ENCODE measurements at regions not wholly inside any gene's neighbourhood (a gene's known extent, or its start where the extent isn't known, plus 50 kb on each side); places are given as distances from the start of the nearest gene placed in this dataset.

- Histone ChIP-seq H4K20me1 (replicated peaks in 1 of 2; ENCODE audit: control insufficient read depth in 1 of 2, insufficient read depth in 2 of 2, low read length in 2 of 2) (no peaks in the 10 kb centered on the region), H3K4me3 (ENCODE audit: extremely low read depth in 1 of 4, insufficient read depth in 2 of 4, low read depth in 3 of 4, low read length in 4 of 4) (no peak overlapping the region), H3K23me2 (ENCODE audit: low read depth, low read length) (no peaks in the 10 kb centered on the region), H2BK120ac (replicated peaks; ENCODE audit: low read depth, low read length) (no peak overlapping the region), H4K91ac (replicated peaks; ENCODE audit: insufficient read length, low read length) (no peak overlapping the region), H3K27ac (ENCODE audit: low read depth, low read length) (no peak overlapping the region), H3K18ac (ENCODE audit: extremely low read depth, low read length) (no peak overlapping the region), H4K8ac (ENCODE audit: extremely low read depth, insufficient read depth, low read length) (no peak overlapping the region), H3K14ac (ENCODE audit: insufficient read length) (no peak overlapping the region), H3K36me3 (ENCODE audit: control insufficient read depth in 2 of 4, insufficient read depth in 4 of 4, low read length in 3 of 4) (no peaks in the 10 kb centered on the region), H3K4ac (replicated peaks; ENCODE audit: insufficient read length, low read depth, low read length) (no peak overlapping the region), H2BK12ac (ENCODE audit: low read depth, low read length) (no peak overlapping the region), H3K27me3 (replicated peaks in 1 of 4; ENCODE audit: control insufficient read depth in 3 of 4, extremely low read depth in 1 of 4, insufficient read depth in 3 of 4, low read length in 3 of 4) (no peaks in the 10 kb centered on the region), H3K56ac (replicated peaks; ENCODE audit: insufficient read length, low read depth, low read length) (no peak overlapping the region), H3K4me1 (replicated peaks in 1 of 4; ENCODE audit: control insufficient read depth in 3 of 4, insufficient read depth in 4 of 4, low read length in 3 of 4) (peaks cover 0 to 11% (median 7%) of the 10 kb centered on the region in 4 experiments; a peak in 4 of 7 replicates), H2AFZ (ENCODE audit: low read length) (no peak overlapping the region), H3K79me2 (ENCODE audit: control insufficient read depth in 1 of 2, insufficient read depth in 2 of 2, low read length in 2 of 2) (no peaks in the 10 kb centered on the region), H3K9ac (replicated peaks in 1 of 4; ENCODE audit: extremely low read depth in 1 of 4, low read depth in 3 of 4, low read length in 3 of 4) (no peak overlapping the region), H3K4me2 (ENCODE audit: insufficient read depth in 1 of 2, low read depth in 2 of 2, low read length in 2 of 2) (no peak overlapping the region), H2BK15ac (ENCODE audit: low read length) (no peak overlapping the region), H3K79me1 (ENCODE audit: low read depth, low read length) (no peaks in the 10 kb centered on the region), H4K5ac (ENCODE audit: insufficient read length, low read depth, low read length) (no peak overlapping the region), H3K9me3 (ENCODE audit: insufficient read depth in 2 of 2, low read depth in 1 of 2, low read length in 1 of 2) (no peaks in the 10 kb centered on the region), H2BK20ac (ENCODE audit: low read length) (no peak overlapping the region), H2BK5ac (ENCODE audit: low read depth, low read length) (no peak overlapping the region), H3K23ac (ENCODE audit: insufficient read length) (no peak overlapping the region), H2AK5ac (ENCODE audit: low read depth, low read length) (no peak overlapping the region)
- WGBS, 2 experiments (ENCODE audit: extremely low coverage in 1 of 2, insufficient coverage in 1 of 2, insufficient read length in 1 of 2, insufficient replicate concordance in 2 of 2, low coverage in 1 of 2, low lambda C conversion rate in 2 of 2, missing lambda C conversion rate in 1 of 2) = 91% methylated on average over 5 of the region's 5 CpGs; no CpG with 5 or more reads in 1 of the 2 experiments
- no peak for DNase-seq (ENCODE audit: low read depth in 1 of 2, low spot score in 2 of 2)
- ChIA-PET CTCF (ENCODE audit: partially characterized antibody) (interaction anchor here (1.1 to 1.9 kb wide), 2 partner anchors 10 to 42 kb away, joined by 3 to 6 read pairs; no protein-coding TSS in a partner anchor), POLR2A (ENCODE audit: partially characterized antibody) (no interaction called here)
- FAIRE-seq = no peak
- no peak for TF ChIP-seq BACH1 (IDR thresholded peaks at IDR 0.05; ENCODE audit: low read length)
- no peak for TF ChIP-seq TAF7 (optimal IDR thresholded peaks at IDR 0.05; ENCODE audit: borderline replicate concordance, low read depth, low read length)
- no peak for TF ChIP-seq POLR2AphosphoS5 (IDR thresholded peaks at IDR 0.05; ENCODE audit: low read depth, low read length)
- TF ChIP-seq KDM5A (IDR thresholded peaks at IDR 0.05; ENCODE audit: low read length) = no peak
- no peak for TF ChIP-seq SP1 (IDR thresholded peaks at IDR 0.05; ENCODE audit: low read depth, low read length)
- TF ChIP-seq TBP (IDR thresholded peaks at IDR 0.05; ENCODE audit: low read depth, low read length) = no peak
- TF ChIP-seq CBX5 (IDR thresholded peaks at IDR 0.05; ENCODE audit: low read depth, low read length) = no peak
- TF ChIP-seq SIRT6 (IDR thresholded peaks at IDR 0.05; ENCODE audit: low read length) = no peak
- no peak for TF ChIP-seq GTF2F1 (IDR thresholded peaks at IDR 0.05; ENCODE audit: borderline replicate concordance, low read depth, low read length)
- no peak for TF ChIP-seq JUN (IDR thresholded peaks at IDR 0.05; ENCODE audit: low read depth, low read length)
- no peak for TF ChIP-seq EZH2 (IDR thresholded peaks at IDR 0.05; ENCODE audit: low read depth, low read length, severe bottlenecking)
- no peak for TF ChIP-seq ATF2 (IDR thresholded peaks at IDR 0.05; ENCODE audit: low read length)
Observed at GRCh38 chr3:76657909-76658308, 382.0 kb upstream of the ROBO2 start.

All from H1 (cell line).